WTC11 (cell line): ENCODE measurements at regions not wholly inside any gene's neighbourhood (a gene's known extent, or its start where the extent isn't known, plus 50 kb on each side); places are given as distances from the start of the nearest gene placed in this dataset.

ENCODE experiments used
- ATAC-seq: fragments of 200-7000 bp; cut with Tn5 transposase; 2 replicates; pipeline ENCODE4 v1.10.0; 2021; ENCODE audit warnings: mild to moderate bottlenecking, moderate library complexity
- CTCF ChIA-PET: fragments of 300-600 bp; sonication (Branson Sonifier 250); formaldehyde crosslinking; loops from one replicate; lab custom pipeline; 2021; ENCODE audit warnings: antibody characterized with exemption; lab: Charles Lee
- POLR2A ChIA-PET: fragments of 350-600 bp; sonication (Branson Sonifier 250); formaldehyde crosslinking; loops from one replicate; lab custom pipeline; 2021; ENCODE audit warnings: antibody characterized with exemption; lab: Charles Lee
- DNase-seq: peaks from one replicate; pipeline ENCODE4 v3.0.0; 2021; ENCODE audit warnings: low spot score
- H3K27ac Mint-ChIP-seq: 2 replicates; pipeline ENCODE4 v1.8.0; 2021; ENCODE audit warnings: mixed read lengths
- H3K27me3 Mint-ChIP-seq: 2 replicates; pipeline ENCODE4 v1.8.0; 2021; ENCODE audit warnings: low read depth, mild to moderate bottlenecking, moderate library complexity, mixed read lengths
- H3K36me3 Mint-ChIP-seq: 2 replicates; pipeline ENCODE4 v1.8.0; 2021; ENCODE audit warnings: mixed read lengths
- H3K4me1 Mint-ChIP-seq: 2 replicates; pipeline ENCODE4 v1.8.0; 2022; ENCODE audit warnings: mixed read lengths
- H3K4me3 Mint-ChIP-seq: 2 replicates; pipeline ENCODE4 v1.8.0; 2021; ENCODE audit warnings: mild to moderate bottlenecking, moderate library complexity, mixed read lengths
- H3K9me3 Mint-ChIP-seq: 2 replicates; pipeline ENCODE4 v1.8.0; 2021; ENCODE audit warnings: mixed read lengths
- AR ChIP-seq: fragments of 250-450 bp; sonication (Bioruptor Pico); IDR thresholded peaks from 2 replicates; pipeline ENCODE4 v1.9.0; 2021; ENCODE audit warnings: mild to moderate bottlenecking
- ATF2 ChIP-seq: sonication (generic); formaldehyde crosslinking; IDR thresholded peaks from 2 replicates; pipeline ENCODE4 v1.8.1; 2022; ENCODE audit warnings: low read depth, missing genetic modification reagents, borderline replicate concordance
- ATF3 ChIP-seq: sonication (generic); formaldehyde crosslinking; conservative IDR thresholded peaks from 2 replicates; pipeline ENCODE4 v1.8.1; 2022; ENCODE audit warnings: mild to moderate bottlenecking, missing genetic modification reagents
- CDX4 ChIP-seq: fragments of 250-450 bp; sonication (Bioruptor Pico); IDR thresholded peaks from 2 replicates; pipeline ENCODE4 v1.9.0; 2021; ENCODE audit warnings: moderate library complexity, mild to moderate bottlenecking, inconsistent platforms, borderline replicate concordance
- CTCF ChIP-seq: fragments of 200-600 bp; IDR thresholded peaks from 2 replicates; pipeline ENCODE4 v1.8.0; 2022; ENCODE audit warnings: antibody characterized with exemption
- ELF4 ChIP-seq: sonication (generic); formaldehyde crosslinking; IDR thresholded peaks from 2 replicates; pipeline ENCODE4 v1.8.1; 2022; ENCODE audit warnings: low read depth, mild to moderate bottlenecking, moderate library complexity, missing genetic modification reagents
- ERG ChIP-seq: fragments of 250-450 bp; sonication (Bioruptor Pico); IDR thresholded peaks from 2 replicates; pipeline ENCODE4 v1.8.0; 2021; ENCODE audit warnings: mild to moderate bottlenecking
- ESRRA ChIP-seq: sonication (generic); formaldehyde crosslinking; IDR thresholded peaks from 2 replicates; pipeline ENCODE4 v1.8.1; 2022; ENCODE audit warnings: mild to moderate bottlenecking, missing genetic modification reagents, borderline replicate concordance
- FOXJ3 ChIP-seq: sonication (generic); formaldehyde crosslinking; IDR thresholded peaks from 2 replicates; pipeline ENCODE4 v1.9.0; 2021; ENCODE audit warnings: missing genetic modification reagents, mild to moderate bottlenecking, borderline replicate concordance
- GTF2I ChIP-seq: fragments of 250-450 bp; sonication (Bioruptor Pico); conservative IDR thresholded peaks from 2 replicates; pipeline ENCODE4 v1.4.0; 2021; ENCODE audit warnings: mild to moderate bottlenecking
- JAZF1 ChIP-seq: fragments of 250-450 bp; sonication (Bioruptor Pico); IDR thresholded peaks from 2 replicates; pipeline ENCODE4 v1.9.0; 2021; ENCODE audit warnings: moderate library complexity, mild to moderate bottlenecking, inconsistent platforms
- NR3C1 ChIP-seq: sonication (generic); formaldehyde crosslinking; conservative IDR thresholded peaks from 2 replicates; pipeline ENCODE4 v1.8.1; 2023; ENCODE audit warnings: low read depth, mild to moderate bottlenecking, missing genetic modification reagents
- SMAD4 ChIP-seq: sonication (generic); formaldehyde crosslinking; IDR thresholded peaks from 2 replicates; pipeline ENCODE4 v1.8.0; 2022; ENCODE audit warnings: mild to moderate bottlenecking, missing genetic modification reagents
- STAT6 ChIP-seq: sonication (generic); formaldehyde crosslinking; conservative IDR thresholded peaks from 2 replicates; pipeline ENCODE4 v1.8.1; 2023; ENCODE audit warnings: mild to moderate bottlenecking, low read depth, missing genetic modification reagents, moderate library complexity
- ZBTB21 ChIP-seq: sonication (generic); formaldehyde crosslinking; IDR thresholded peaks from 2 replicates; pipeline ENCODE4 v1.8.1; 2023; ENCODE audit warnings: mild to moderate bottlenecking, missing genetic modification reagents, borderline replicate concordance
- ZNF121 ChIP-seq: sonication (generic); formaldehyde crosslinking; IDR thresholded peaks from 2 replicates; pipeline ENCODE4 v1.8.0; 2023; ENCODE audit warnings: missing genetic modification reagents
- ZNF263 ChIP-seq: sonication (generic); formaldehyde crosslinking; IDR thresholded peaks from 2 replicates; pipeline ENCODE4 v1.8.1; 2022; ENCODE audit warnings: low read depth, mild to moderate bottlenecking, moderate library complexity, missing genetic modification reagents
- ZNF396 ChIP-seq: fragments of 250-450 bp; sonication (Bioruptor Pico); IDR thresholded peaks from 2 replicates; pipeline ENCODE4 v1.8.0; 2021; ENCODE audit warnings: mild to moderate bottlenecking, moderate library complexity, borderline replicate concordance
- ZNF425 ChIP-seq: fragments of 250-450 bp; sonication (Bioruptor Pico); conservative IDR thresholded peaks from 2 replicates; pipeline ENCODE4 v1.9.0; 2021; ENCODE audit warnings: mild to moderate bottlenecking

- H3K27me3 Mint-ChIP-seq, result no peaks in the 10 kb centered on the region
- peaks cover 5% of the 10 kb centered on the region; the same call in 1 of the 2 replicates for H3K9me3 Mint-ChIP-seq
- ATAC-seq, result no peak
- no peak for TF ChIP-seq AR (CRISPR knock-in tag)
- TF ChIP-seq ZNF263 (CRISPR knock-in tag), result no peak
- TF ChIP-seq CDX4 (CRISPR knock-in tag), result no peak
- no peak for TF ChIP-seq SMAD4 (CRISPR knock-in tag)
- no peak for TF ChIP-seq ELF4 (CRISPR knock-in tag)
- TF ChIP-seq ESRRA (CRISPR knock-in tag), result no peak
- TF ChIP-seq ATF3 (CRISPR knock-in tag), result no peak
- TF ChIP-seq NR3C1 (CRISPR knock-in tag), result no peak
- no peak for TF ChIP-seq ATF2 (CRISPR knock-in tag)
- no peak for TF ChIP-seq ZNF396 (CRISPR knock-in tag)
- no peak for TF ChIP-seq ZNF121 (CRISPR knock-in tag)
- H3K27ac Mint-ChIP-seq, result no peak overlapping the region
- no peak overlapping the region for H3K4me3 Mint-ChIP-seq
- no peaks in the 10 kb centered on the region for H3K4me1 Mint-ChIP-seq
- no peak for DNase-seq
- no peaks in the 10 kb centered on the region for H3K36me3 Mint-ChIP-seq
- ChIA-PET POLR2A (no interaction called here), CTCF (no interaction called here)
Measured at GRCh38 chr10:11395161-11395560, 216.3 kb downstream of the USP6NL start.

GRCh38 chr10:11393858-11394257, 217.6 kb downstream of the USP6NL start:
- Mint-ChIP-seq H3K27ac (no peak overlapping the region), H3K4me3 (no peak overlapping the region), H3K27me3 (no peaks in the 10 kb centered on the region), H3K4me1 (no peaks in the 10 kb centered on the region), H3K36me3 (no peaks in the 10 kb centered on the region), H3K9me3 (peaks cover 5% of the 10 kb centered on the region; the same call in 1 of the 2 replicates)
- ATAC-seq, result no peak
- POLR2A ChIA-PET, result no interaction called here
- DNase-seq, result no peak
- CTCF ChIA-PET, result no interaction called here
- TF ChIP-seq CTCF, result no peak
- no peak for TF ChIP-seq ERG
- TF ChIP-seq SMAD4 (CRISPR knock-in tag), result no peak
- no peak for TF ChIP-seq ZBTB21 (CRISPR knock-in tag)
- no peak for TF ChIP-seq JAZF1
- TF ChIP-seq STAT6 (CRISPR knock-in tag), result no peak
- TF ChIP-seq ZNF425 (CRISPR knock-in tag), result no peak
- no peak for TF ChIP-seq FOXJ3 (CRISPR knock-in tag)
- no peak for TF ChIP-seq GTF2I (CRISPR knock-in tag)
- no peak for TF ChIP-seq ELF4 (CRISPR knock-in tag)
